BLaER1 (cell line): ENCODE measurements at regions not wholly inside any gene's neighbourhood (a gene's known extent, or its start where the extent isn't known, plus 50 kb on each side); places are given as distances from the start of the nearest gene placed in this dataset.

ENCODE experiments used
- H3K27ac ChIP-seq: shearing (Covaris generic); formaldehyde crosslinking; 2 replicates; pipeline ENCODE4 v1.8.1; 2022
- H3K27me3 ChIP-seq: shearing (Covaris generic); formaldehyde crosslinking; 2 replicates; pipeline ENCODE4 v1.8.1; 2022
- H3K36me3 ChIP-seq: shearing (Covaris generic); formaldehyde crosslinking; 2 replicates; pipeline ENCODE4 v1.8.1; 2022
- H3K4me1 ChIP-seq: shearing (Covaris generic); formaldehyde crosslinking; 2 replicates; pipeline ENCODE4 v1.8.1; 2022
- H3K4me2 ChIP-seq: shearing (Covaris generic); formaldehyde crosslinking; 2 replicates; pipeline ENCODE4 v1.8.1; 2022
- H3K4me3 ChIP-seq: shearing (Covaris generic); formaldehyde crosslinking; 2 replicates; pipeline ENCODE4 v1.8.1; 2022
- H3K9ac ChIP-seq: shearing (Covaris generic); formaldehyde crosslinking; 2 replicates; pipeline ENCODE4 v1.8.1; 2022
- H3K9me3 ChIP-seq: shearing (Covaris generic); formaldehyde crosslinking; 2 replicates; pipeline ENCODE4 v1.8.1; 2022
- H4K20me1 ChIP-seq: shearing (Covaris generic); formaldehyde crosslinking; 2 replicates; pipeline ENCODE4 v1.8.1; 2022
- Cebpa-rat ChIP-seq: shearing (Covaris generic); IDR thresholded peaks from 2 replicates; pipeline ENCODE4 v1.8.1; 2022

DNA sequence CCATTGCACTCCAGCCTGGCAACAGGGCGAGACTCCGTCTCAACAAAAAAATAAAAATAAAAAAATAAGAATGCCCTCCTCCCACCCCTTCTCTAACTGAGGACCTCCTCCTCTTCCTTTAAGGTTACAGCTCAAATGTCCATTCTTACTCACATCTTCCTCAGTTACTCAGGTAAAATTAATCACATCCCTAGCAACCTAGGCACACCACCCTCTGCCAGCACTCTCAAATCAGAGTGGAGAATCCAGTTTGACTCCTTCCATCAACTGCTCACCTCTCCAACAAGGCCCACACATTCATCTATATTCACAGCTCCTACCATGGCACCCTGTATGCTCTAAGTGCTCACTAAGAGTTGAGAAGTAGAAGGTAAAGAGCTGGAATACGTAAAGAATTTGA is 254.3 kb downstream of the ZEB2 start:
- H3K4me3 ChIP-seq = no peak overlapping the region
- no peak overlapping the region for H3K9ac ChIP-seq
- no peak overlapping the region for H3K27ac ChIP-seq
- no peaks in the 10 kb centered on the region for H3K4me1 ChIP-seq
- H3K27me3 ChIP-seq = no peaks in the 10 kb centered on the region
- no peaks in the 10 kb centered on the region for H3K9me3 ChIP-seq
- no peaks in the 10 kb centered on the region for H4K20me1 ChIP-seq
- no peak overlapping the region for H3K4me2 ChIP-seq
- TF ChIP-seq Cebpa-rat = no peak
- no peaks in the 10 kb centered on the region for H3K36me3 ChIP-seq

DNA sequence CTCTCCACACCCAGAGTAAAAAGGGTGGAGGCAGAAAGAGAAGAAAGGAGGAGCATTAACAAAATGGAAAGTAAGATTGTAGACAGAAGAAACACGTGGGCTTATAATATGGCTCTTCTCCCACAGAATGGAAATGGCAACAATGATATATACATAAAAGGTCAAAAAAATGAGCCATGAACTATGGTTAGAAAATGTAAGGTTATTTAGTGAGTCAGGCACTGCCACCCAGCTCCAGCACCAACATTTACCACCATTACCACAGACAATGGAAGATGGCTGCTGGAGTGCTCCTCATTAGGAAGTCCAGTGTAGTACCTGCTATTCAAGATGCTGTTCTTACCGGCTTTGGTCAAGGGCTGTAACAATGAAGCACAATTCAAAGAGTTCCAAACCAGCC is 258.0 kb downstream of the ZEB2 start:
- 0 out of 2 replicates have a peak, but pooled peaks cover 4% of the 10 kb centered on the region for H3K36me3 ChIP-seq
- no peak overlapping the region for H3K4me2 ChIP-seq
- no peak overlapping the region for H3K27ac ChIP-seq
- H3K4me3 ChIP-seq = no peak overlapping the region
- H3K9me3 ChIP-seq = peaks cover 19% of the 10 kb centered on the region
- no peaks in the 10 kb centered on the region for H4K20me1 ChIP-seq
- TF ChIP-seq Cebpa-rat = no peak
- H3K27me3 ChIP-seq = no peaks in the 10 kb centered on the region
- H3K9ac ChIP-seq = no peak overlapping the region
- H3K4me1 ChIP-seq = peaks cover 3% of the 10 kb centered on the region

DNA sequence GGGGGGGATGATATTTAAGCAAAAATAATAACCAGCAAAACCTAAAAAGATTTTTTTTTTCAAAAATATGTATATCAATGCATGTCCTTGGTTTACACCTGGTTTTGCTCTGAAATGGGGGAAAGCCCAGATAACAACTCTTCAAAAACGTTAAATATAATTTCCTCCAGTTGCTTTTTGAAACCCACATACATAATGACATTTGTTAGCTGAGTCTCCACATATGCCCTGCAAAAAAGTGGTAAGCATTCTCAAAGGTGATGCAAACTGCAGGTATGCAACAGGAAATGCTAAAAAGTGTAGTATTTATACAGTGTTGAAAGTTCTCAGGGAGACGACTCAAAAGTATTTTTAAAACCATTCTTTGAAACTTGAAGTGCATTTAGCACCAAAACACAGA is 258.6 kb downstream of the ZEB2 start:
- Histone ChIP-seq H3K27me3 (no peaks in the 10 kb centered on the region), H3K27ac (no peak overlapping the region), H3K9ac (no peak overlapping the region), H3K9me3 (peaks cover 19% of the 10 kb centered on the region), H3K4me2 (no peak overlapping the region), H4K20me1 (no peaks in the 10 kb centered on the region), H3K4me1 (peaks cover 9% of the 10 kb centered on the region), H3K4me3 (no peak overlapping the region), H3K36me3 (0 out of 2 replicates have a peak, but pooled peaks cover 4% of the 10 kb centered on the region)
- no peak for TF ChIP-seq Cebpa-rat

DNA sequence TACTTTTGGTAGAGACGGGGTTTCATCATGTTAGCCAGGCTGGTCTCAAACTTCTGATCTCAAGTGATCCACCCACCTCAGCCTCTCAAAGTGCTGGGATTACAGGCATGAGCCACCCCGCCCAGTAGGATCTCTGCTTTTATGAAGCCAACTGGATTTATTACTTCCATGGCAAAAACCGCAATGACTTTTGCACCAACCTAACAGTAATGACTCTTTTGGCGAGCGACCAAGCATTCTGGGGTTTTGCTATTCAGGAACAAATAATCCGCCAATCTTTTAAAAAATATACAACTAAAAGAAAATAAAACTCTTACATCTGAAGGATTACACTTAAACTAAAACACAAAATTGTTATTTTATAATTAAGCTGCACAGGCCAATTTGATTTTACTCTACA is 260.6 kb downstream of the ZEB2 start:
- no peak overlapping the region for H3K27ac ChIP-seq
- peaks cover 33% of the 10 kb centered on the region for H3K9me3 ChIP-seq
- H3K4me1 ChIP-seq = peaks cover 10% of the 10 kb centered on the region
- H3K9ac ChIP-seq = no peak overlapping the region
- H4K20me1 ChIP-seq = no peaks in the 10 kb centered on the region
- TF ChIP-seq Cebpa-rat = no peak
- H3K36me3 ChIP-seq = peaks cover 12% of the 10 kb centered on the region
- H3K27me3 ChIP-seq = no peaks in the 10 kb centered on the region
- H3K4me2 ChIP-seq = no peak overlapping the region
- H3K4me3 ChIP-seq = no peak overlapping the region

DNA sequence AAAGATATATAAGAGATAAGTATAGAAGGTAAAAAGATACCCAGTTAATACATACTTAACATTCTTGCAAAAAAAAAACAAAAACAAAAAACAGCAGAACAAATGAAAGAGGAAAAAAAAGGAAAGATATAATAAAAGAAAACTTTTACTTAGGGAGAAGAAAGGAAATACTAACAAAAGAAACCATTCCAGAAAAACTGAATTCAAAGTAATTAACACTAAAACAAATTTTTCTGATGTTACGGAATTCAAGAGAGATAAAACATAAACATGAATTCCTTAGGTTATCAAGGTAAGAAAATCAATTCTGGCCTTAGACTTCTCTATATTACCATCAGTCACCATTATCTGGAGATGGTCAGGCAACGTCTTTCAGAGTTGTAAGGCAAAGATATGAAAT is 261.8 kb downstream of the ZEB2 start:
- no peaks in the 10 kb centered on the region for H4K20me1 ChIP-seq
- H3K9me3 ChIP-seq = peaks cover 45% of the 10 kb centered on the region
- H3K36me3 ChIP-seq = peaks cover 19% of the 10 kb centered on the region
- no peak overlapping the region for H3K27ac ChIP-seq
- no peak for TF ChIP-seq Cebpa-rat
- H3K4me1 ChIP-seq = peaks cover 10% of the 10 kb centered on the region
- no peaks in the 10 kb centered on the region for H3K27me3 ChIP-seq
- H3K4me3 ChIP-seq = no peak overlapping the region
- H3K9ac ChIP-seq = no peak overlapping the region
- no peak overlapping the region for H3K4me2 ChIP-seq

GRCh38 chr2:144256996-144257707 is 262.8 kb downstream of the ZEB2 start:
- Histone ChIP-seq H4K20me1 (no peaks in the 10 kb centered on the region), H3K36me3 (peaks cover 25% of the 10 kb centered on the region), H3K9me3 (peaks cover 55% of the 10 kb centered on the region), H3K27me3 (no peaks in the 10 kb centered on the region), H3K4me2 (peak overlapping the region; percentile 2; the same call in 1 of the 2 replicates), H3K9ac (no peak overlapping the region), H3K4me1 (peaks cover 10% of the 10 kb centered on the region), H3K4me3 (no peak overlapping the region), H3K27ac (no peak overlapping the region)
- no peak for TF ChIP-seq Cebpa-rat

GRCh38 chr2:144254342-144255235 is 265.3 kb downstream of the ZEB2 start:
- Histone ChIP-seq H3K4me2 (no peak overlapping the region), H3K9me3 (peaks cover 61% of the 10 kb centered on the region)
- no peak for TF ChIP-seq Cebpa-rat

GRCh38 chr2:144253743-144254142 is 266.2 kb downstream of the ZEB2 start:
- no peak for TF ChIP-seq Cebpa-rat
- peaks cover 54% of the 10 kb centered on the region for H3K9me3 ChIP-seq
- no peaks in the 10 kb centered on the region for H3K27me3 ChIP-seq
- H3K9ac ChIP-seq = no peak overlapping the region
- H3K36me3 ChIP-seq = peaks cover 22% of the 10 kb centered on the region
- no peak overlapping the region for H3K27ac ChIP-seq
- H4K20me1 ChIP-seq = no peaks in the 10 kb centered on the region
- H3K4me3 ChIP-seq = no peak overlapping the region
- no peak overlapping the region for H3K4me2 ChIP-seq
- peaks cover 10% of the 10 kb centered on the region for H3K4me1 ChIP-seq

More at GRCh38 chr2:144254342-144255235, 265.3 kb downstream of the ZEB2 start:
- H3K27ac ChIP-seq = no peak overlapping the region
- no peak overlapping the region for H3K9ac ChIP-seq
- peaks cover 25% of the 10 kb centered on the region for H3K36me3 ChIP-seq
- peaks cover 10% of the 10 kb centered on the region for H3K4me1 ChIP-seq
- no peak overlapping the region for H3K4me3 ChIP-seq
- H4K20me1 ChIP-seq = no peaks in the 10 kb centered on the region
- H3K27me3 ChIP-seq = no peaks in the 10 kb centered on the region

GRCh38 chr2:144252694-144253093 is 267.2 kb downstream of the ZEB2 start:
- Histone ChIP-seq H3K4me1 (peaks cover 10% of the 10 kb centered on the region), H3K4me2 (no peak overlapping the region), H4K20me1 (no peaks in the 10 kb centered on the region), H3K27me3 (no peaks in the 10 kb centered on the region), H3K27ac (no peak overlapping the region), H3K4me3 (no peak overlapping the region), H3K9me3 (peaks cover 44% of the 10 kb centered on the region), H3K36me3 (peaks cover 22% of the 10 kb centered on the region), H3K9ac (no peak overlapping the region)
- TF ChIP-seq Cebpa-rat = no peak

DNA sequence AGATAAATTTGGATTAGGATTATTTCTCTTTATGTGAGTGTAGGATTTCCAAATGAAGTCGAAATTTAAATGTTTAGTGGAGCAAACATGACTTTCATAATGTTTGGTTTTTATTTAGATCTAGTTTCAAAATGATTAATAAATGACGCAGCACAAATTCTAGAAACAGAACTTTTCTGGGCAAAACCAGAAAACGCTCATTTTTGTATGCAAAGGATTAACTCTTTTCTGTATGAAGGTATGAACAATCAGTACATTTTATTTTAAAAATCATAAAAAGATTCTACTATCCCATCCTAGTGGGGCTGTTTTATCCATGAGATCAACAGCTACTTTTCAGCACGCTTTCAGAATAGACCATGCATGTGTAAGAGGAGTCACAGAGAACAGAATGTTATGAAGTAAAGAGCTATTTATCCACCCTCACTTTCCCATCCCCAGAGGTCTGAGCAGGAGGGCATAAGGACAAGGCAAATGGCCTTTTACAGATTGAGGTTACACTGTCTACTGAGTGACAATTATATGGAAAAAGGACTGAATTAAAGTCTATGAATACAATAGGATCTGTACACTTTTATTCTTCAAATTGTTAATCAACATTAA is 270.8 kb downstream of the ZEB2 start:
- H3K27me3 ChIP-seq = no peaks in the 10 kb centered on the region
- H3K4me1 ChIP-seq = peaks cover 3% of the 10 kb centered on the region
- H3K9me3 ChIP-seq = peaks cover 25% of the 10 kb centered on the region
- H3K36me3 ChIP-seq = peaks cover 11% of the 10 kb centered on the region
- H3K4me2 ChIP-seq = no peak overlapping the region
- TF ChIP-seq Cebpa-rat = no peak
- H3K27ac ChIP-seq = no peak overlapping the region
- no peak overlapping the region for H3K9ac ChIP-seq
- H3K4me3 ChIP-seq = no peak overlapping the region
- H4K20me1 ChIP-seq = no peaks in the 10 kb centered on the region
